ENCODE measurements at regions not wholly inside any gene's neighbourhood (a gene's known extent, or its start where the extent isn't known, plus 50 kb on each side); places are given as distances from the start of the nearest gene placed in this dataset.

DNA sequence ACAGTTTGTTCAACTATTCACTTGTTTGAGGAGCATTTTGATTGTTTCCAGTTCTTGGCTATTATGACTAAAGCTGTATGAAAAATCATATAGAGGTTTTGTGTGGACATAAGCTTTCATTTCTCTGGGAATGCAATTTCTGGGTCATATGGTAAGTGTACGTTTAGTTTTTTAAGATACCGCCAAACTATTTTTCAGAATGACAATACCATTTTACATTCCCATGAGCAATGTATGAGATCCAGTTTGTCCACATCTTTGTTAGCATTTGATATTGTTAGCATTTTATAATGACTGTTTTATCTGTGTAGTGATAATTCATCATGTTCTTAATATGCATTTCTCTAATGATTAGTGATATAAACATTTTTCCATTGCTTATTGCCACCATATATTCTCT, 258.7 kb upstream of the CTNNB1 start:
- TF ChIP-seq, protein P1, sequence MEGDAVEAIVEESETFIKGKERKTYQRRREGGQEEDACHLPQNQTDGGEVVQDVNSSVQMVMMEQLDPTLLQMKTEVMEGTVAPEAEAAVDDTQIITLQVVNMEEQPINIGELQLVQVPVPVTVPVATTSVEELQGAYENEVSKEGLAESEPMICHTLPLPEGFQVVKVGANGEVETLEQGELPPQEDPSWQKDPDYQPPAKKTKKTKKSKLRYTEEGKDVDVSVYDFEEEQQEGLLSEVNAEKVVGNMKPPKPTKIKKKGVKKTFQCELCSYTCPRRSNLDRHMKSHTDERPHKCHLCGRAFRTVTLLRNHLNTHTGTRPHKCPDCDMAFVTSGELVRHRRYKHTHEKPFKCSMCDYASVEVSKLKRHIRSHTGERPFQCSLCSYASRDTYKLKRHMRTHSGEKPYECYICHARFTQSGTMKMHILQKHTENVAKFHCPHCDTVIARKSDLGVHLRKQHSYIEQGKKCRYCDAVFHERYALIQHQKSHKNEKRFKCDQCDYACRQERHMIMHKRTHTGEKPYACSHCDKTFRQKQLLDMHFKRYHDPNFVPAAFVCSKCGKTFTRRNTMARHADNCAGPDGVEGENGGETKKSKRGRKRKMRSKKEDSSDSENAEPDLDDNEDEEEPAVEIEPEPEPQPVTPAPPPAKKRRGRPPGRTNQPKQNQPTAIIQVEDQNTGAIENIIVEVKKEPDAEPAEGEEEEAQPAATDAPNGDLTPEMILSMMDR (IDR thresholded peaks at IDR 0.05): no peak
- TF ChIP-seq POLR2A (IDR thresholded peaks at IDR 0.05): no peak
